Stimulated activated CD8-positive, alpha-beta memory T cell treated with anti-CD3 and anti-CD28 coated beads, Interleukin-2, amount 100 ng/mL, for 1 hour (primary cell): ENCODE measurements at regions not wholly inside any gene's neighbourhood (a gene's known extent, or its start where the extent isn't known, plus 50 kb on each side); places are given as distances from the start of the nearest gene placed in this dataset.

ENCODE experiments used
- DNase-seq, 2 donors: peaks; one replicate each; pipeline ENCODE4 v3.0.0-alpha.2; 2020; ENCODE audit warnings: low read depth in 2 of 2

DNA sequence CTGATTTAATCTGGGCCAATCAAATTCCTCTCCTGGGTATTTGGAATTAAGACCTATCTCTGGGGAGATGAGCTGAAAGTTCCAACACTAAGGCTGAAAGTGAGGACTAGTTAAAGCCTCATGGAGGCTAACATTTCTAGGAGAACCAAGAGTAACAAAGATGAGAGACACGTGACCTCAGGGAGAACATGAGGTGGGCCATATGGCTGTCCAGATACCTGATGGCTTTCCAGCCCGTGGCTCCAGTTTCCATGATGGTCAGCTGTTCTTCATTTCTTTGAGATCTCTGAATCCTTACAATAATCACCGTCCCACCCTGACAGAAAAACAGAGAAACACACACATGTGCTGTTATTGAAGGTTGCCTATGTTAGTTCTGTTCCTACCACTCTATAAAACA, 66.1 kb downstream of the LEPR start:
- no peak for DNase-seq

DNA sequence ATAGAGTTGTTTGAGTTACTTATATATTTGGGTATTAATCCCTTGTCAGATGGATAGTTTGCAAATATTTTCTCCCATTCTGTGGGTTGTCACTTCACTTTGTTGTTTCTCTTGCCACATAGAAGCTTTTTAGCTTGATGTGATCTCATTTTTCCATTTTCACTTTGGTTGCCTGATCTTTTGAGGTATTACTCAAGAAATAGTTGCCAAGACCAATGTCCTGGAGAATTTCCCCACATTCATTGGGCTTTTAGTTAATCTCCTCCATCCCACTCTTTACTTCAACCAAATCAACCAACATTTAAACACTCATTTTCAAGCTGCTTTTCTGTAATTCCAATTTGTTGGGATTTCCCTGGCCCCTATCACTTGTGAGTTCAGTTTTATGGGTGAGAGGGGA, 69.0 kb downstream of the LEPR start:
- no peak for DNase-seq

DNA sequence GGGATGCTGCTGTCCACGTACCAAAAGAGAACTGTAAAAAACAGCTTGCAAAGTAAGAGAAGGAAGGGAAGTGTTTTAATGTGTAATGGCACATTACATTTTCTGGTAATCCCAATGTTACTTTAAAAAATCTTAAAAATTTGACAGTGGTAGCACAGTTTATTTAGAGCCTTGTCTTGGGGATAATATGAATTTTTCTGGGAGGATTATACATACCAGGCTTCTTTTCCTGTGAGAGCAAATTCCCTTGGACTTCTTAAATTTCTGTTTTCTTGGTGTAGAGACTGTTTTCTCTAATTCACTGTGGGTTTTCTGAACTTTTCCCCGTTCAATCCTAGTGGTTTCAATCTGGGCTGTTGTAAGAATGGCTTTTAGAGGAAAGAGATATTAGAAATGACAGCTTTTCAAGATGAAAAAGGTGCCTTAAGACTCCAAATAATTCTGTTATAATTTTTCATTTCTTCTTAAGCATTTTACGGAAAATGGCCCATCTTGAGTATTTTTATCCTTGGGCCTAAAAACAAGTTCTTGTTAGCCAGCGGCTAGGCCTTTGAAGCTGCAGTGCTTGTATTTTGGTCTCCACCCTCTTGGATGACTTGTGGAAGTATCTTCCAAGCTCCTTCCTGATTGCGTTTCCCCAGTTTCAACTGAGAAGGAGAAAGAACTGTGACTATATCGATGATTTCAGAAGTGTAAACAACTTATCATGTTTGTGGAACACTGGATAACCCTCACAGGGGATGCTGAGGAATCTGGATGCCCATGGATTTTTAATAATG, 70.0 kb downstream of the LEPR start:
- DNase-seq = no peak

DNA sequence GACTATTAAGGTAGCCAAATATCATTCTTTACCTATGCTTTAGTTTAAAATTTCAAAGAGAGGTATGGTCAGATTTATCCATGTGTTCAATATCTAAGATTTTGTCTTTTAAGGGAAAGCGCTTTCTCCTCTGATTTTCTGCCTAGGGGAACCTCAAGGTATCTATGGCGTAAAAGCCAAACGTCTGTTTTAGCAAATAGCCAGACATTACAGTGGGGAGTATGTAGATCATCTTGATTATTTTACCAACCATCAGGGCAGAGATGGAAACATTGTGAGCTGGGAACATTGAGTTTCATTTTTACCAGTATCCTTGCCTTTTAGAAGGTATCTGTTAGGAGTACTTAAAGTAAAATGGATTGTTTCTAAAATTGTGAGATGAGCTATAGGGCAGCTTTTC, 71.0 kb downstream of the LEPR start:
- DNase-seq = no peak

DNA sequence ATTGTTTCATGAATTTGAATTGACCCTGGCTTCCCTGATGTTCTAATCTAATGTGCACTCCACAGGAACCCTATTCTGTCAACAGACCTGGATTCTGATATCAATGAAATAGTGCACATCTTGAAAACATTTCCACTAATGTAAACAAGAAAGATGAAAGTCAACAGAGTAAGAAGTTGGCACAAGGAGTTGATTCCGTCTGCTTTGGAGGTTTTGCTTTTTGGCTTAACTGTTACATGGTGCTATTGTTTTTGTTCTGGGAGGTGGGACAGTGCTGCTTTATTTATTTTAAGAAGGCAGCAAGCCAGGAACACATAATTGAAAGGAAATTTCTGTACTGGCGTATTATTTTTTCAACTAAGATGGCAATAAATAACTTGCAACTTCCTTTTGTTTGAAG, 73.3 kb downstream of the LEPR start:
- no peak for DNase-seq

DNA sequence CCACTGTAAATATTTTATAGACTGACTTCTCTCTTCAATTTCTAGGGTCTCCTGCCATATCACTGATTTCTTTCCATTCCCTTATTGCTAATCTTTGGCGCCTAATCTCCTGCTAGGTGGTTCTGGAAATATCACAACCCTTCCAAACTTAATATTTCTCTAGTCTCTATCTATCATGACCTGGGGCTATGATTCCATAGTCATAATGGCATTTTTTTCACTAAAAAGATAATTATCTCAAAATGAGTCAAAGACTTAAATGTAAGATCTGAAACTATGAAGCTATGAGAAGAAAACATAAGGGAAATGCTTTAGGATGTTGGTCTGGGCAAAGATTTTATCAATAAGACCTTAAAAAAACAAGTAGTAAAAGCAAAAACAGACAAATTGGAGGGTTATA, 74.2 kb downstream of the LEPR start:
- DNase-seq = no peak

DNA sequence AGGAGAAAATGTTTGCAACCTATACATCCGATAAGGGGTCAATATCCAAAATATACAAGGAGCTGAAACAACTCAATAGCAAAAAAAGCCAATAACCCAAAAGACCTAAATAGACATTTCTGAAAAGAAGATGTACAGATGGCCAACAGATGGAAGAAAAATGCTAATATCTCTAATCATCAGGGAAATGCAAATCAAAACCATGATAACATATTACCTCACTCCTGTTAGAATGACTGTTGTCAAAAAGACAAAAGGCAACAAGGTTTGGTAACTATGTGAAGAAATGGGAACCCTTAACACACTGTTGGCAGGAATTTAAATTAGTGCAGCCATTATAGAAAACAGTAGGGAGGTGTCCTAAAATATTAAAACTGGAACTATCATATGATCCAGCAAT, 74.7 kb downstream of the LEPR start:
- DNase-seq = no peak

DNA sequence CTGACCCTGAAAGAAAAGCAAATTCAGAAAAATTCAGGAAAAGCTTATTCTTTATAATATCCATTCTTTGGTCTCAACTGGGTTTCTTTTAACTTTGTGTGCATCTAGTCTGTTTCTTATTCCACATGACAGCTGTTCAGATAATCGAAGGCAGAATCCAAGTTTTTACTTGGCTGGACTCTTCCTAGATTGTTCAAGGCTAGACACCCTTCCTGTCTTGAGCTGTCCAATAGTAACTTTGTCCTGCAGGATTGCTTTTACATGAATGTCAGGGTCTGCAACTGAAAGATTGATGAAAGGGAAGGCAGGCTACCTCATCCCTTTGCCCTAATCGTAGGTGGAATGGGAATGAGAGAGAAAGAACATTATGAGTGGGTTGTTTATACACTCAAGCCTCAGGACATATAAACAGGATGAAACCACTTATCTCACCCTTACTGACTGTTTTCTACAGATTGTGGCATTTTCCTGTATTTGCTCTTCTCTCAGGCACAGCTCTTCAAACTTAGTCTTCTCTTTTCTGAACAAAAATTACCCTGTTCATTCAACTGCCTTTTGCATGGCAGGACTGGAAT, 76.9 kb downstream of the LEPR start:
- no peak for DNase-seq

DNA sequence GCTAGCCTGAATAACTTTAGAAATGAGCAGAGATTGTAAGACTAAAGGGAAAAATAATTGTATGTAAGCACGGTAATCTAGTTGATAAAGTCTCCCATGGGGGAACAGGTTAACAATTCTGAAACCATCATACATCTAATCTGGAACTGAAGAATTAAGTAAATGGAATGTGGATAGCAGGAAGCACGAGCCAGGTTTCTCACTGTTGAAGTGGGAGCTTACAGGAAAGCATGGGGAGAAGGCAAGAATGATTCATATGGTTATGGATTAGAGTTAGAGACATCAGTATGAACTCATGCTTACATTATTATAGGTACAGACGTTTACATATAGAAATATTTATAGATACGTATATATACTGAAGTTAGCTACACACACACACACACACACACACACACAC, 83.0 kb downstream of the LEPR start:
- no peak for DNase-seq

DNA sequence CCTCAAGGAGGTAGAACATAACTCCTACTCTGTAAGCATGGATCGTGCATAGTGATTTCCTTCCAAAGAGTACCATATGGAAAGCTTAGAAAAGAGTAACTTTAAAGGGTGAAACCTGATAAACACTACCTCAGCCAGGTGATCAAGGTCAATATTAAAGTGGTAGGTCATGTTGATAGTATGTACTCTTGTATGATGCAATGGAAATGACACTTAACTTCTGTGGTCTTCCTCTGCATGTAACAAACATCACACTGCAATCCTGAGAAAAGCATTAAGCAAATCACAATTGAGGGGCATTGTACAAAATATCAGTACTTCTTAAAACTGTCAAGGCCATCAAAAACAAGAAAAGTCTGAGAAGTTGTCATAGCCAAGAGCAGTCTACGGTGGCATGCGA, 83.8 kb downstream of the LEPR start:
- no peak for DNase-seq

DNA sequence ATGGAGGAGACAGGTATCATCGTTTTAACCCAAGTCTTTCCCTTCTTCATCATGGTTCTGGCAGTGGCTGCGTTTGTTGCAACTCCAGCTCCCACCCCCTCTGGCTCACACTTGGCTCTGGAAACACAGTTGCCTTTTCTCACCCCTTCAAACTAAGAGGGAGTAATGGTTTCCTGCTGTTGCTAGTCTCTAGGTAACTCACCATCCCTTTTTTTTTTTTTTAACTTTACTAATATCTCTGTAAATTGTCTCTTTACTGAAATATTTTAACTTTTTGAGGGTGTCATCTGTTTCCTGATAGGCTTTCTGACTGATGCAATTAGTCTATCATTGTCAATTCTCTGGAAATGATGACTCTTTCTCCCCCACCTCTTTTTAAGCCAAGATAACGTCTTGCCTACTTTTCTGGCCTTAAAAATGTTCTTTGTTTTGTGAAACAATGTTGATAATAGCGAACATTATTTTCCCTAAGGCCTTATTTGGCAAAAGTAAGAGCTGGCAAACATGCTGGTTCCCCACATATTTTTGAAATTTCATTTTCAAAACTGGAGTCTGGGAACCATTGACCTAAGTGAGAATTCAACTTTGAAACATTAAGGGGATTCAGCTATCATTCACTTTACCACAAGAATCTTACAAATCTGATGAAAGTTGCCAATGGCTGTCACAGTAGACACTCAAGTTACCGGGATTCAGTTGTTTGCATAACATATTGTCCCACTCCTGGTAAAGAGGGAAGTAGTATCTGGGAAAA, 85.3 kb downstream of the LEPR start:
- DNase-seq = no peak

DNA sequence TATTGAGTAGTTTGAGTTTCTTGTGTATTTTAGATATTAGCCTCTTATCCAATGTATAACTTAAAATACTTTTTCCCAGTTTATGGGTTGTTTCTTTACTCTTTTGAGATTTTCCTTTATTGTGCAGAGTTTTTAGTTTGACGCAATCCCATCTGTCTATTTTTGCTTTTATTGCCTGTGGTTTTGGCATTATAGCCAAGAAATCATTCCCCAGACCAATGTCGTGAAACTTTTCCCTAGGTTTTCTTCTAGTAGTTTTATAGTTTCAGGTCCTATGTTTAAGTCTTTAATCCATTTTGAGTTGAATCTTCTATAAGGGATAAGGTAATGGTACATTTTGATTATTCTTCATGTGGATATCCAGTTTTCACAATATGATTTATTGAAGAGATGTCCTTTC, 87.6 kb downstream of the LEPR start:
- no peak for DNase-seq

DNA sequence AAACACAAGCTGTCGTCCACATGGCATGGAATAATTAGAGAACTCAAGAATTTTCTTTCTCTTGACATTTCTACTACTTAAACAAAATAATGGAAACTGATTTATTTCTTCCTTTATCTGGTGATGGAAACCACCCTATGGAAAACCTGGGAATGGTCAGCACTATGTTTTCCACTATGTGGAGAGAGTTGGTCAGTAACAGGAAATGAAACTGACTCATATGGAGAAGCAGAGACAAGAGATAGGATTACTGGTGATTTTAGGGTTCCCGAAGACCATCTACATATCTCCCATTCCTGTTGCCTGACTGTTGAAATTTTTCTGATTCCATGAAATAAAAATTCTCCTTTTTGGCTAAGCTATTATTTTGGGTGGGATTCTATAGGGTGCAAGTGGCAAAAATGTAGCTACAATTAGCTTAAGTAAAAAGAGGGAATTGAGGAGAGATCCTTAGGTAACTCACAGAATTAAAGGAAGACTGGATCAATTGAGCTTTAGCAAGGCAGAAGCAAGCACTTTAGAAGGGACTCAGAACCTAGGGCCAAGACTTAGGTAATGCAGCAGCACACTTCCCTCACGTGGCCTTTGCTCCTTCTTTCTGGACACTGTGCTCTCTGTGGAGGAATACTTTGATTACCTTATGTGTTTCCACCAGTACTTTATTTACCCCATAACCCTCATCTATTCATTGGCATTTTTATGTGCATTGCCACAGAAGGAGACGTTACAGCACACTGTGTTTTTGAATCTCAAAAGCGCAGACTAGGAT, 89.6 kb downstream of the LEPR start:
- no peak for DNase-seq

DNA sequence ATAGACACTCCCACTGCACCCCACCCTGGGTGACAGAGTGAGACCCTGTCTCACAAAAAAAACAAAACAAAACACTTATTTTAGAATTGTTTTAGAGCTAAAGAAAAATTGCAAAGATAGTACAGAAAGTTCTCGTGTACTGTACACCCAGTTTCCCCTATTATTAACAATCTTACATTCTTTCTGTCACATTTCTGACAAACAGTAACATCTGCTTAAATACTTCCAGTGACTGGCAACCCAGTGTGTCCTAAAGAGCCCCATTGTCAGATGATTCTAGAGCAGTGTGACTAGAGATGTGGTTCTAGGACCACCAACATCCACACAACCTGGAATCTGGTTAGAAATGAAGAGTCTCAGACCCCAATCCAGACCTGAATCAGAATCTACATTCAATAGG, 90.5 kb downstream of the LEPR start:
- DNase-seq = no peak

DNA sequence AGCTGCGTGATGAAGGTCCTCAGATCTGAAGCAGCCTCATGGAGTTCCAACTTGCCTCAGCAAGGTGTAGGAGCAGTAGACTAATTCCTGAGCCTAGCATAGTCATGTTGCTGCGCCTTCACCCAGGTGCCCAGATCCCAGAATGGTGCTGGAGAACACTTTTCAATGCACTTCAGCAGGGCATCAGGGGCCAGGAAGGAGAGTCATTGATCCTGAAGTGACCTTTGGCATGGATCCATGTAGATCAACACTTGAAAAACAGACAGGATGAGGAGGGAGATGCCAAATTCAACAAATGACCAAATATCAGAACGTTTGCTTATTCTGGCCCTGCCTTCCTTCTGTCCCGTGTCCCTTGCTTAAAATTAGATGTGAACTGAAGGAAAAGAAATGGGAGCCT, 91.9 kb downstream of the LEPR start:
- DNase-seq = no peak

DNA sequence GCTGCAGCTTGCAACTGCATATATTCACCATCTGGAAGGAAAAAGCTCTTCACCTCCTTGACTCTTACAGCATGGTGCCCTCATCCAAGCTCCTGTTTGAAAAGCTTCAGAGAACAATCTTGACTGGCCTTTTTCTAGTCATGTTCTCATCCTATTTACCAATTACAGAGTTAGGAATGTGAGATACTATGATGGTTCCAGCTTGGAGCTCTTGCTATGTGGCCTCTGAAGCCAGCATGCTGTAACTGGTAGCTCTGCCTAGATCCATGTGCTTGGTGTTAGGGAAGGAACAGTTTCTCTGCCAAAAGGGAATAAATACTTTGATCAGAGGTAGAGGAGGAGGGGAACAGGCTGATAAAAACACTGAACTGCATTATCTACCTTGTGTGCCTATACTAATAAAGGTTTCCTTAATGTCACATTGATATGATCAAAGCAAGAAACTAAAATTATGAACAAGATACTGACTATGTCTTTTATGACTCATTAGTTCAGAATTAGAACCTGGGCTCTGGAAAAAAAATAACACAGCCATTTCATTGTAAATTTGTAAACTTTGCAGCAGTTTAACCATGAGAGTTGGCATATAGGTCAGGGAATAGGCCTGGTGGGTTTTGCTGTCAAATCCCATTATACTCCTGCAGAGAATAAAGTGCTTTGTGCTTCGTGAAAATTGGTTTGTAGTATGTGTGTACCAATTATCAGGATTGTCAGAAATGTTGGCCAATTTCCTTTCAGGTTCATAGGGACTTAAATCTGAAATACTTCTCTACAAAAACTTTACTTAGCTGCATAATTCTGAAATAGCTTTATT, 92.7 kb downstream of the LEPR start:
- no peak for DNase-seq

DNA sequence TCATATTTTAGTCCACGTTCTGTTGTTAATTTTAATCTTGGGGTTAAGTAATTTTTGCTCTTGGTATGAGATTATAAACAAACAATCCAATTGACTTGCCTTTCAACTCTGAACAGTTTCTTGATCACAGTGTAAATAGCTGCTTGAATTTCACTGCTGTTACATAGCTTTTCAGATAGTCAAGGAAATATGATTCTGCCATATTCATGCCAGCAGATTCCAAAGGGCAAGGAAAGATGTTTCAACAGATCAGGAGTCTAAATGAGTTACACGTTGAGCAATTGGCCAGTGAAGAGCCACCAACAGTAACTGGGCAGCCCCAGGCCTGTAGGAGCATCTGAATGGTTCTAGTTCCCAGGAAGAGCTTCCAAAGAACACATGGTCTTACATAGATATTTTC, 93.6 kb downstream of the LEPR start:
- no peak for DNase-seq

DNA sequence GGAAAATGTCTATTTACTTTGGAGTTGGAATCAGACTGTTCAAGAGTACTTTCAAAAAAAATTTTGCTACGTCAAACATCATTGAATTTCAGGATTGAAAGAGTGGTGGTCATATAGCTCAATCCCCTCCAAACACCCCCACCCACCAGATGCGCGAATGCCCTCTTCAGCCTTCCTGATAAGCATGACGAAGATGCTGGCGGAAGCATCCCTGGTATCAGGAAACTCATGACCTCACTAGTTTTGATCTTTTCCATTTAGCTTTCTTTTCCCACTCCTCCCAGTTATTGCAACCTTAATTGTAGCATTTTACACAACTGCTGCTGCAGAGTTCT, 104.4 kb downstream of the LEPR start:
- no peak for DNase-seq

DNA sequence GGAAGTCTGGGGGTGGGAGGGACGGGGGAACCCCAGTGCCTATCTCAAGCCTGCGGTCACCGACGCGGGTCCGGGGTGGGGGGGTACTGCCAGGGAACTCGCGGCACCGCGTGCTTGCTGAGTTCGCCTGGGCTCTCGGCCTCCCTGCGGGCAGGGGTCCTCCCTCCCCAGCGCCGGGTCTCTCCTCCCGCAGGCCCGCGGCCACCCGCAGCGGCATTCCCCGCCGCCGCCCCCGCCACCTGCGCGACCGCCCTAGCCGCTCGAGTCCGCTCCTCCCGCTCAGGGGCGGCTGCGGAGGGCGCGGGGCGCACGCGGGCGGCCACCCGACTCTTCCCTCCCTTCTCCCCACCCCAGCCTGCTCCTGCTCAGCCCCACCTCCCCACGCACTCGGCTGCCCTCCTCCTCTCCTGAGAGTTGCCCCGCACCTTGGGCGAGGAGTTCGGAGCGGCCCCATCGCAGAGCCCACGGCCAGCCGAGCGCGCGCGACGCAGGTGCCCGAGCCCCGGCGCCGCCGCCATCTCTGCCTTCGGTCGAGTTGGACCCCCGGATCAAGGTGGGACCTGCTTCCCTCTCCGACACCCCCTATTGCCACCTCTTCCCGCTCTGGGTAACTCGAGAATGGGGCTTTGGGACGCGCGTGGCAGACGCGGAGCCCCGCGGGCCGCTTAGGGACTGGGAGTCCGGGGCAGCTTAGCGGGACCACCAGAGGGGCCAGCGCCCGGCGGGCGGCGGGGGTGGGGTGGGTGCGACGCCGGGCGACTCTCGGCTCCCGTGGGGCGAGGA, 105.0 kb downstream of the LEPR start:
- no peak for DNase-seq

DNA sequence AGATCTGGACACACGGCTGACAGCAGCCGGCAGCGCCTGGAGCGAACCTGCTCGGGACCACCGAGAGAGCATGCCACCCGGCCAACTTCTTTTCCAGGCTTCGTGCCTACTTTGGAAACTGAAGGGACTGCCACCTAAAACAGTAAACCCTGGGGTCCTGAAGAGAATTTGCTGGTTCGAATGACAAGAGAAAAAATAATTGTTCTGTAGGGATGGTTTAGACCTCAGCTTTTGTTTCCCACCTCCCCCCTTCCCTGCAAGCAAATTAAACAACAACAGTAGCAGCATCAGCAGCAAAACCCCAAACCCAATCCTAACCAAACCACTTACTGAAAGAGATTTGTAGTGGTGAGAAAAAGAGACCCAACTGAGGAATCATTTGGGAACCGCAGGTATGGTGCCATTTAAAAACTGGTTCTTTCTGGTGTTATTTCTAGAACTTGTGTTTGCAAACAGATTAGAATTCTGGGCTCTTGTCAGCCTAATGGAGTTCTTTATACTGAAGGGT, 105.6 kb downstream of the LEPR start:
- DNase-seq = no peak

DNA sequence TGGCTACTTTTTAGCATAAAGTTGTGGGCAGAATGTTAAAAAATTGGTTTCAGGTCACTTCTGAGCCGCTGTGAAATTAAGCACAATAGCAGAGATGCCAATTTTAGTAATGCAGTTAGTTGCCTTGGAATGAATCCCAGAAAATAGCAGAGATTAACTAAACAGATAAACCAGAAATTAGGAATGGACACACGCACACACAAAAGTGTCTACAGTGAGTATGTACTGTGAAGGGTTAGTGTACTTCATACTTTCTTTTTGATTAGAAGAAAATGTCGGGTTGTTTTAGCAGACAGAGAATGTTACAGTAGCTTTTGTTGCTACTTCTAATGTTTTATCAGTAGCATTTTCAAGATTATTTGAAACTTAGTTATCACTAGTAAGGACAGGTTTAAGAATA, 106.7 kb downstream of the LEPR start:
- DNase-seq = no peak
